HepG2 (cell line): ENCODE measurements at regions not wholly inside any gene's neighbourhood (a gene's known extent, or its start where the extent isn't known, plus 50 kb on each side); places are given as distances from the start of the nearest gene placed in this dataset.

ENCODE experiments used
- ATAC-seq: fragments of 200-7000 bp; cut with Tn5 transposase; 3 replicates; pipeline ENCODE4 v1.9.1; 2020; ENCODE audit warnings: mild to moderate bottlenecking, moderate library complexity
- BruUV-seq: library from RNA; stranded (reverse); fragments of 400-500 nt; replicated peaks from 2 replicates; lab custom pipeline; 2021; lab: Mats Ljungman, UMichigan
- CTCF ChIA-PET: fragments of 300-600 bp; formaldehyde crosslinking; extraction: SDS; loops from one replicate; lab custom pipeline; 2021; ENCODE audit warnings: low total read pairs, inconsistent platforms, low intra/inter-chr PET ratio; lab: Yijun Ruan, JAX
- POLR2A ChIA-PET: fragments of 350-600 bp; sonication (Branson Sonifier 250); formaldehyde crosslinking; loops from one replicate; lab custom pipeline; 2020; ENCODE audit warnings: antibody characterized with exemption, inconsistent platforms; lab: Yijun Ruan, JAX
- DNase-seq: peaks from one replicate; pipeline ENCODE4 v3.0.0-alpha.2; 2015; ENCODE audit warnings: low spot score
- FAIRE-seq: peaks from 3 replicates; lab custom pipeline; 2011; peaks lifted over from hg19 to GRCh38; lab: Jason Lieb, UNC
- H2AFZ ChIP-seq: one replicate; pipeline ENCODE4 v1.6.1; 2011; ENCODE audit warnings: low read length, inconsistent platforms
- H3K27ac ChIP-seq: fragments of 300-600 bp; 3 replicates; pipeline ENCODE4 v1.8.0; 2011; ENCODE audit warnings: mixed run types, mild to moderate bottlenecking, mixed read lengths, low read length, inconsistent platforms; ENCODE audit not compliant: insufficient read depth; ENCODE audit errors: extremely low read length
- H3K27me3 ChIP-seq, 2 experiments: fragments of 200-600 bp in 1 of 2; 2 replicates in 1 of 2; 3 replicates in 1 of 2; pipeline versions ENCODE4 v1.6.0 to v1.8.0; 2011; ENCODE audit warnings: low read length in 2 of 2, mild to moderate bottlenecking in 2 of 2, moderate library complexity in 2 of 2, inconsistent platforms in 1 of 2; ENCODE audit not compliant: insufficient read depth in 2 of 2, control insufficient read depth in 1 of 2
- H3K36me3 ChIP-seq, 2 experiments: fragments of 200-600 bp in 1 of 2; replicated peaks in 1 of 2; 2 replicates in 1 of 2; 3 replicates in 1 of 2; pipeline versions ENCODE4 v1.5.1 to v1.8.0; 2011; ENCODE audit warnings: low read length in 2 of 2, inconsistent platforms in 1 of 2; ENCODE audit not compliant: insufficient read depth in 2 of 2, control insufficient read depth in 1 of 2
- H3K4me1 ChIP-seq: 2 replicates; pipeline ENCODE4 v1.5.1; 2012; ENCODE audit warnings: low read length, inconsistent platforms; ENCODE audit not compliant: insufficient read depth
- H3K4me2 ChIP-seq: 2 replicates; pipeline ENCODE4 v1.6.0; 2011; ENCODE audit warnings: low read depth, low read length, inconsistent platforms
- H3K4me3 ChIP-seq, 3 experiments: fragments of 200-600 bp in 1 of 3; sonication (generic), shearing (Covaris generic) in 1 of 3; replicated peaks in 1 of 3; 2 replicates each; pipeline ENCODE4 v1.5.1; 2011 to 2016; ENCODE audit warnings: low read length in 3 of 3, inconsistent platforms in 2 of 3, low read depth in 2 of 3, mild to moderate bottlenecking in 2 of 3, control low read depth in 1 of 3, mixed read lengths in 1 of 3; ENCODE audit not compliant: insufficient read depth in 1 of 3
- H3K79me2 ChIP-seq: one replicate; pipeline ENCODE4 v1.6.1; 2011; ENCODE audit warnings: low read length, inconsistent platforms; ENCODE audit not compliant: insufficient read depth
- H3K9ac ChIP-seq: 2 replicates; pipeline ENCODE4 v1.6.0; 2011; ENCODE audit warnings: mild to moderate bottlenecking, low read depth, low read length, inconsistent platforms; ENCODE audit not compliant: insufficient read depth
- H3K9me3 ChIP-seq: 2 replicates; pipeline ENCODE4 v1.5.1; 2012; ENCODE audit warnings: mild to moderate bottlenecking, low read length
- H4K20me1 ChIP-seq: 2 replicates; pipeline ENCODE4 v1.6.0; 2011; ENCODE audit warnings: inconsistent platforms, mild to moderate bottlenecking, low read length, moderate library complexity; ENCODE audit not compliant: insufficient read depth
- HMG20A ChIP-seq: IDR thresholded peaks from 2 replicates; pipeline ENCODE4 v1.6.1; 2016; ENCODE audit warnings: borderline replicate concordance
- JUN ChIP-seq: sonication (generic); formaldehyde crosslinking; IDR thresholded peaks from 2 replicates; pipeline ENCODE4 v1.4.0; 2020; ENCODE audit warnings: mild to moderate bottlenecking, missing genetic modification reagents
- MYNN ChIP-seq: sonication (generic); formaldehyde crosslinking; IDR thresholded peaks from 2 replicates; pipeline ENCODE4 v1.4.0; 2020; ENCODE audit warnings: mild to moderate bottlenecking, low read depth, missing genetic modification reagents
- POGZ ChIP-seq: sonication (generic); formaldehyde crosslinking; IDR thresholded peaks from 2 replicates; pipeline ENCODE4 v1.4.0; 2020; ENCODE audit warnings: mild to moderate bottlenecking, missing genetic modification reagents
- SMARCE1 ChIP-seq: fragments of 450-650 bp; IDR thresholded peaks from 2 replicates; pipeline ENCODE4 v1.6.1; 2017; ENCODE audit warnings: borderline replicate concordance
- SRSF1 ChIP-seq: fragments of 200-400 bp; formaldehyde crosslinking; optimal IDR thresholded peaks from 2 replicates; pipeline ENCODE3; 2017; ENCODE audit warnings: mild to moderate bottlenecking, low read depth, low read length, moderate library complexity
- TMF1 ChIP-seq: sonication (generic); formaldehyde crosslinking; IDR thresholded peaks from 2 replicates; pipeline ENCODE4 v1.8.1; 2022; ENCODE audit warnings: low read depth, missing genetic modification reagents
- ZBTB7A ChIP-seq: sonication (generic); formaldehyde crosslinking; IDR thresholded peaks from 2 replicates; pipeline ENCODE4 v1.8.0; 2022; ENCODE audit warnings: mild to moderate bottlenecking, missing genetic modification reagents
- ZFP62 ChIP-seq: sonication (generic); formaldehyde crosslinking; IDR thresholded peaks from 2 replicates; pipeline ENCODE4 v1.4.0; 2020; ENCODE audit warnings: missing genetic modification reagents
- ZNF720 ChIP-seq: sonication (generic); formaldehyde crosslinking; IDR thresholded peaks from 2 replicates; pipeline ENCODE4 v1.4.0; 2020; ENCODE audit warnings: missing genetic modification reagents
- ZSCAN21 ChIP-seq: sonication (generic); formaldehyde crosslinking; IDR thresholded peaks from 2 replicates; pipeline ENCODE4 v1.8.0; 2022; ENCODE audit warnings: mild to moderate bottlenecking, missing genetic modification reagents, moderate library complexity, borderline replicate concordance
- WGBS: methylation state at CpG from one replicate; pipeline ENCODE4 v1.1.6; 2017; ENCODE audit warnings: low lambda C conversion rate; 5-methylcytosine and 5-hydroxymethylcytosine counted together
- in situ Hi-C: cut with HindIII; loops from 2 replicates; pipeline ENCODE4 v1.10.0; 2017; ENCODE audit warnings: low pct_unique_long_range_greater_than_20kb; ENCODE audit not compliant: extremely low pct_ligation_motif_present
- intact Hi-C: fragments of 100-400 bp; cut with micrococcal nuclease; formaldehyde crosslinking; loops from one replicate; pipeline ENCODE4 v1.10.0; 2022; ENCODE audit not compliant: unreplicated experiment
- TF ChIP-seq, protein P1 (sequence below): sonication (generic); formaldehyde crosslinking; IDR thresholded peaks from 2 replicates; pipeline ENCODE4 v1.5.1; 2020; ENCODE audit warnings: missing genetic modification reagents, mild to moderate bottlenecking, borderline replicate concordance
- TF ChIP-seq, protein P2 (sequence below): sonication (generic); formaldehyde crosslinking; IDR thresholded peaks from 2 replicates; pipeline ENCODE4 v1.8.1; 2023; ENCODE audit warnings: missing genetic modification reagents, mild to moderate bottlenecking, borderline replicate concordance
- TF ChIP-seq, protein P3 (sequence below): sonication (generic); formaldehyde crosslinking; IDR thresholded peaks from 2 replicates; pipeline ENCODE4 v1.4.0; 2020; ENCODE audit warnings: mild to moderate bottlenecking, missing genetic modification reagents
- TF ChIP-seq, protein P4 (sequence below): sonication (generic); formaldehyde crosslinking; IDR thresholded peaks from 2 replicates; pipeline ENCODE4 v1.8.0; 2022; ENCODE audit warnings: mild to moderate bottlenecking, missing genetic modification reagents, moderate library complexity
- TF ChIP-seq, protein P5 (sequence below): sonication (generic); formaldehyde crosslinking; IDR thresholded peaks from 2 replicates; pipeline ENCODE4 v1.5.1; 2020; ENCODE audit warnings: mild to moderate bottlenecking, missing genetic modification reagents

DNA sequence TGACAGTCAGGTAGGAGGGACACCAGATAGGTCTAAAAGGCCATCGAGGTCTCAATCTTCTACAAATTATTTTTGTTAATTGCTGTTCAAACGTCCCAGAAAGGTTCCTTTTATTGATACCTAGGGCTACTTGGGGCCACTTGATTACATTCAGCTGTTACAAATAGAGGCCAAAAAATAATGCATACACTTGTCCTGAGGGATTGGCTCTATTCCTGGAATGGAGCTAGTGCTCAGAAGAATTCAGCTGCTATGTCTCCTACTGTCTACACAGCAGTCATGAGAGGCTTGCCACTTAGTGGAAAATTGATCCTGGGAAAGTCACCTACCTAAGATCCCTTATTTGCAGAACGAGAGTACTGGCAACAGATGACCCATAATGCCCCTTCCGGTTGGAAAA lies 498.3 kb downstream of the ADGRL2 start (continued):
- no peak for TF ChIP-seq SRSF1

DNA sequence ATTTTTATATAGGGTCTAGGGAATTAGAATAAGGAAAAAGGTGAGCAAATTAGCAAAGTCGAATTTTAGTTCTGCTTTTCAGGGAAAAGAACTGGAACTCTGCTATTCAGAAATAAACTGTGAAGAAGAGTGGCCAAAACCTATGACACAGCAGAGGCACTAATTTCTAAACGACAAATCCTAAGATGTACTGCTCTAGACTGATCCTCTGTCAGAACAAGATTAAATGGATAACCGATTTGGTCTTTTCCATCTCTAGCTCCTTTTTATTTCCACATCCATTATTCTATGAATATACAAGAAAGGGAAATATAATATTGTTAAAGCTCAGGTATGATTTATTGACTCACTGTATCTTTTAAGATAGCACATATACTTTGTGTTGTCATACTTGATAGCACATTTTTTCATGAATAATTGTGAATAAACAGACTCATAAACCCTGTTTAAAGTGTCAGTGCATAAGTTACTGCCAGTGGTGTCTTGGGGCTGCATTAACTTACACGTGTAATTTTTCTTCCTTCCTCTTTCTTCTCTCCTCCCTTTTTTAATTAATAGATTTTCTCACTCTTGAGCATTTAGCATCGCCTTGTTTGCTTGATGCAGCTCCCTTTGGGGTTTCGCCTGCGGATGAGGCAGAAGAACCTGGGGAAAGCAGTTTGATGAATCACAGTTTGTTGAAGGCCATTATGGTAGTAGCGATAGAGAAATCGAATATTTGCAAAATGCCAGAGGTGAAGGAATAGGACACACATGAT lies 496.6 kb downstream of the ADGRL2 start:
- POLR2A ChIA-PET = no interaction called here
- ATAC-seq = no peak
- intact Hi-C loops = no loop called here
- 14% methylated on average over 9 of the region's 9 CpGs for WGBS
- Histone ChIP-seq H3K4me3 (no peak overlapping the region), H4K20me1 (no peaks in the 10 kb centered on the region), H3K9me3 (peaks cover 68% of the 10 kb centered on the region), H3K36me3 (no peaks in the 10 kb centered on the region), H2AFZ (no peak overlapping the region), H3K4me1 (no peaks in the 10 kb centered on the region), H3K9ac (no peak overlapping the region), H3K79me2 (no peaks in the 10 kb centered on the region), H3K27ac (no peak overlapping the region), H3K27me3 (no peaks in the 10 kb centered on the region), H3K4me2 (no peak overlapping the region)
- CTCF ChIA-PET = no interaction called here
- TF ChIP-seq, protein P1, sequence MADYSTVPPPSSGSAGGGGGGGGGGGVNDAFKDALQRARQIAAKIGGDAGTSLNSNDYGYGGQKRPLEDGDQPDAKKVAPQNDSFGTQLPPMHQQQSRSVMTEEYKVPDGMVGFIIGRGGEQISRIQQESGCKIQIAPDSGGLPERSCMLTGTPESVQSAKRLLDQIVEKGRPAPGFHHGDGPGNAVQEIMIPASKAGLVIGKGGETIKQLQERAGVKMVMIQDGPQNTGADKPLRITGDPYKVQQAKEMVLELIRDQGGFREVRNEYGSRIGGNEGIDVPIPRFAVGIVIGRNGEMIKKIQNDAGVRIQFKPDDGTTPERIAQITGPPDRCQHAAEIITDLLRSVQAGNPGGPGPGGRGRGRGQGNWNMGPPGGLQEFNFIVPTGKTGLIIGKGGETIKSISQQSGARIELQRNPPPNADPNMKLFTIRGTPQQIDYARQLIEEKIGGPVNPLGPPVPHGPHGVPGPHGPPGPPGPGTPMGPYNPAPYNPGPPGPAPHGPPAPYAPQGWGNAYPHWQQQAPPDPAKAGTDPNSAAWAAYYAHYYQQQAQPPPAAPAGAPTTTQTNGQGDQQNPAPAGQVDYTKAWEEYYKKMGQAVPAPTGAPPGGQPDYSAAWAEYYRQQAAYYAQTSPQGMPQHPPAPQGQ (CRISPR knock-in tag) = no peak
- TF ChIP-seq ZFP62 (CRISPR knock-in tag) (no peak), POGZ (no peak), ZNF720 (no peak), ZBTB7A (CRISPR knock-in tag) (no peak), HMG20A (CRISPR knock-in tag) (no peak), JUN (CRISPR knock-in tag) (no peak), ZSCAN21 (CRISPR knock-in tag) (no peak), SMARCE1 (no peak), TMF1 (CRISPR knock-in tag) (no peak), MYNN (no peak)
- TF ChIP-seq, protein P2, sequence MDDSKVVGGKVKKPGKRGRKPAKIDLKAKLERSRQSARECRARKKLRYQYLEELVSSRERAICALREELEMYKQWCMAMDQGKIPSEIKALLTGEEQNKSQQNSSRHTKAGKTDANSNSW (CRISPR knock-in tag) = no peak
- TF ChIP-seq, protein P3, sequence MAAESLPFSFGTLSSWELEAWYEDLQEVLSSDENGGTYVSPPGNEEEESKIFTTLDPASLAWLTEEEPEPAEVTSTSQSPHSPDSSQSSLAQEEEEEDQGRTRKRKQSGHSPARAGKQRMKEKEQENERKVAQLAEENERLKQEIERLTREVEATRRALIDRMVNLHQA (CRISPR knock-in tag) = no peak
- TF ChIP-seq, protein P4, sequence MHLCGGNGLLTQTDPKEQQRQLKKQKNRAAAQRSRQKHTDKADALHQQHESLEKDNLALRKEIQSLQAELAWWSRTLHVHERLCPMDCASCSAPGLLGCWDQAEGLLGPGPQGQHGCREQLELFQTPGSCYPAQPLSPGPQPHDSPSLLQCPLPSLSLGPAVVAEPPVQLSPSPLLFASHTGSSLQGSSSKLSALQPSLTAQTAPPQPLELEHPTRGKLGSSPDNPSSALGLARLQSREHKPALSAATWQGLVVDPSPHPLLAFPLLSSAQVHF (CRISPR knock-in tag) = no peak
- TF ChIP-seq, protein P5, sequence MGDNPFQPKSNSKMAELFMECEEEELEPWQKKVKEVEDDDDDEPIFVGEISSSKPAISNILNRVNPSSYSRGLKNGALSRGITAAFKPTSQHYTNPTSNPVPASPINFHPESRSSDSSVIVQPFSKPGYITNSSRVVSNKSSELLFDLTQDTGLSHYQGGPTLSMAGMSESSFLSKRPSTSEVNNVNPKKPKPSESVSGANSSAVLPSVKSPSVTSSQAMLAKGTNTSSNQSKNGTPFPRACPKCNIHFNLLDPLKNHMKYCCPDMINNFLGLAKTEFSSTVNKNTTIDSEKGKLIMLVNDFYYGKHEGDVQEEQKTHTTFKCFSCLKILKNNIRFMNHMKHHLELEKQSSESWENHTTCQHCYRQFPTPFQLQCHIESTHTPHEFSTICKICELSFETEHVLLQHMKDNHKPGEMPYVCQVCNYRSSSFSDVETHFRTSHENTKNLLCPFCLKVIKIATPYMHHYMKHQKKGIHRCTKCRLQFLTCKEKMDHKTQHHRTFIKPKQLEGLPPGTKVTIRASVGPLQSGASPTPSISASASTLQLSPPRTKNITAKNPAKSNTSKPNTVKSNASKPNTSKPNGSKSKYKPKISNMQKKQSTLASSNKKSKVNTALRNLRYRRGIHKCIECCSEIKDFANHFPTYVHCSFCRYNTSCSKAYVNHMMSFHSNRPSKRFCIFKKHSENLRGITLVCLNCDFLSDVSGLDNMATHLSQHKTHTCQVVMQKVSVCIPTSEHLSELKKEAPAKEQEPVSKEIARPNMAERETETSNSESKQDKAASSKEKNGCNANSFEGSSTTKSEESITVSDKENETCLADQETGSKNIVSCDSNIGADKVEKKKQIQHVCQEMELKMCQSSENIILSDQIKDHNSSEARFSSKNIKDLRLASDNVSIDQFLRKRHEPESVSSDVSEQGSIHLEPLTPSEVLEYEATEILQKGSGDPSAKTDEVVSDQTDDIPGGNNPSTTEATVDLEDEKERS (CRISPR knock-in tag) = no peak
- FAIRE-seq = no peak
- BruUV-seq = no TSS peak
- in situ Hi-C loops = no loop called here
- no peak for DNase-seq
